Esophagus squamous epithelium (tissue), 5 donors: ENCODE measurements at regions not wholly inside any gene's neighbourhood (a gene's known extent, or its start where the extent isn't known, plus 50 kb on each side); places are given as distances from the start of the nearest gene placed in this dataset.

Experiments used
- DNase-seq: peaks from one replicate; lab custom pipeline; 2025; lab: John Stamatoyannopoulos, UW
- H3K27ac ChIP-seq, 4 donors: fragments of 200-600 bp; sonication (generic); one replicate each; pipeline ENCODE4 v1.5.1; 2016 to 2019; ENCODE audit warnings: mild to moderate bottlenecking in 1 of 4
- H3K27me3 ChIP-seq, 4 donors: fragments of 200-600 bp; sonication (generic); 1 replicate in 3 of 4; 2 replicates in 1 of 4; pipeline versions ENCODE4 v1.5.1 to v1.6.0; 2017 to 2021; ENCODE audit warnings: antibody characterized with exemption in 1 of 4
- H3K36me3 ChIP-seq, 3 donors: fragments of 200-600 bp; sonication (generic); one replicate each; pipeline ENCODE4 v1.5.1; 2016 to 2019
- H3K4me1 ChIP-seq, 3 donors: fragments of 200-600 bp; sonication (generic); one replicate each; pipeline ENCODE4 v1.5.1; 2017 to 2019
- H3K4me3 ChIP-seq, 4 donors: fragments of 200-600 bp; sonication (generic); 1 replicate in 3 of 4; 2 replicates in 1 of 4; pipeline ENCODE4 v1.5.1; 2016 to 2019; ENCODE audit warnings: mild to moderate bottlenecking in 2 of 4, moderate library complexity in 1 of 4
- H3K9me3 ChIP-seq, 3 donors: fragments of 200-600 bp; sonication (generic); one replicate each; pipeline ENCODE4 v1.5.1; 2016 to 2019
- POLR2A ChIP-seq, 4 donors: fragments of 450-650 bp; IDR thresholded peaks; one replicate each; pipeline ENCODE4 v1.6.1; 2017; ENCODE audit warnings: antibody characterized with exemption in 4 of 4, mild to moderate bottlenecking in 4 of 4, moderate library complexity in 3 of 4
- WGBS, 2 donors: methylation state at CpG; one replicate each; pipeline ENCODE4 v1.1.5; 2018; 5-methylcytosine and 5-hydroxymethylcytosine counted together
- intact Hi-C: fragments of 100-400 bp; cut with DNase I; formaldehyde crosslinking; loops from one replicate; pipeline ENCODE4 v1.15.0; 2022
- TF ChIP-seq, protein P1 (sequence below), 6 experiments: fragments of 450-650 bp in 4 of 6; fragments of 200-600 bp in 2 of 6; sonication (generic) in 2 of 6; IDR thresholded peaks; one replicate each; pipeline ENCODE4 v1.5.1; 2016 to 2019; ENCODE audit warnings: antibody characterized with exemption in 6 of 6, mild to moderate bottlenecking in 4 of 6, moderate library complexity in 4 of 6
- donor health status: DM: yes; HTN: yes; CAD: no.

DNA sequence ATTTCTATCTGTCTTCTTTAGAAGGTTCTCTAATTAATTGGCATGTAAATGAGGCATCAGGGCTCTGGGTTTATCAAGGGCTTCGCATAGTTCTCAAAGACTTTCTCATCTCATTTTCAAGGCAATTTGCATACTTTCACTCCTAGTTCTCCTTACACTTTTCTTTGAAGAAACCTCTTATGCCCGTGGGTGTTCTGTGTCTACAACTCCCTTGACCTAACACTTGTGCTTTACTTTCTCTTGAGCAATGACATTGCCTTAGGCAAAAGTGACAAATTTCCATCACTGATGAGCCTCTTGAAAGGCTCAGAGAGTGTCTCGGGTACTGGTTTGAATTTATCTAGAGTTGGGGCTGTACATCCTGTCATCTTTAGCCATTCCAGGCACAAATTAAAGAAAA, 74.7 kb upstream of the ITPRID1 start:
- Histone ChIP-seq H3K36me3 (no peaks in the 10 kb centered on the region), H3K27ac (no peak overlapping the region), H3K4me1 (no peaks in the 10 kb centered on the region), H3K27me3 (peaks cover 0 to 39% (median 0%) of the 10 kb centered on the region in 4 donors), H3K4me3 (no peak overlapping the region), H3K9me3 (no peaks in the 10 kb centered on the region)
- TF ChIP-seq, protein P1, sequence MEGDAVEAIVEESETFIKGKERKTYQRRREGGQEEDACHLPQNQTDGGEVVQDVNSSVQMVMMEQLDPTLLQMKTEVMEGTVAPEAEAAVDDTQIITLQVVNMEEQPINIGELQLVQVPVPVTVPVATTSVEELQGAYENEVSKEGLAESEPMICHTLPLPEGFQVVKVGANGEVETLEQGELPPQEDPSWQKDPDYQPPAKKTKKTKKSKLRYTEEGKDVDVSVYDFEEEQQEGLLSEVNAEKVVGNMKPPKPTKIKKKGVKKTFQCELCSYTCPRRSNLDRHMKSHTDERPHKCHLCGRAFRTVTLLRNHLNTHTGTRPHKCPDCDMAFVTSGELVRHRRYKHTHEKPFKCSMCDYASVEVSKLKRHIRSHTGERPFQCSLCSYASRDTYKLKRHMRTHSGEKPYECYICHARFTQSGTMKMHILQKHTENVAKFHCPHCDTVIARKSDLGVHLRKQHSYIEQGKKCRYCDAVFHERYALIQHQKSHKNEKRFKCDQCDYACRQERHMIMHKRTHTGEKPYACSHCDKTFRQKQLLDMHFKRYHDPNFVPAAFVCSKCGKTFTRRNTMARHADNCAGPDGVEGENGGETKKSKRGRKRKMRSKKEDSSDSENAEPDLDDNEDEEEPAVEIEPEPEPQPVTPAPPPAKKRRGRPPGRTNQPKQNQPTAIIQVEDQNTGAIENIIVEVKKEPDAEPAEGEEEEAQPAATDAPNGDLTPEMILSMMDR (IDR thresholded peaks at IDR 0.05), result no peak
- no peak for TF ChIP-seq POLR2A (IDR thresholded peaks at IDR 0.05)
- WGBS, 2 donors, result 50% methylated on average over 3 of the region's 3 CpGs
- intact Hi-C loops, result no loop called here
- DNase-seq, result no peak

DNA sequence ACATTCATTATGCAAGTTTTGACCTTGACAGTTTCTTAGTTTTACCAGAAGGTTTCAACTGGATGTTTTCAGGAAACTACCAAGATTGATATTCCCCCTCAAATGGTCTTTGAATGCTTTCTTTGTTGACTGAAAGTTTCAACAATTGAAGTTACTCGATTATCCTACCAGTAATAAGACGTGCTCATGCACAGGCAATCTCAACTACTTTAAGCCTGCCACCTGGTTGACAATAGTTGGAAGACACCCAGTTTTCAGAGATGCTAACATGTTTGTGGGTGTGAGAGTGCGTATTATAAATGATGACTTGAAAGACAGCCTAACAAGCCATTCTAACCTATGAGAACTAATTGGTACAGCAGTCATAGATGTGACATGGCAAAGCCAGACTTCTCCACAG, 73.4 kb upstream of the ITPRID1 start:
- 46 to 69% methylated on average over 3 of the region's 3 CpGs for WGBS, 2 donors
- Histone ChIP-seq H3K27me3 (peaks cover 0 to 31% (median 0%) of the 10 kb centered on the region in 4 donors), H3K4me1 (no peaks in the 10 kb centered on the region), H3K36me3 (no peaks in the 10 kb centered on the region), H3K4me3 (no peak overlapping the region), H3K27ac (no peak overlapping the region), H3K9me3 (no peaks in the 10 kb centered on the region)
- DNase-seq, result no peak
- TF ChIP-seq, protein P1 (IDR thresholded peaks at IDR 0.05), result no peak
- TF ChIP-seq POLR2A (IDR thresholded peaks at IDR 0.05), result no peak
- intact Hi-C loops, result loop anchor here (10.0 kb wide), 1 partner anchor 294 kb away; no protein-coding TSS in a partner anchor

DNA sequence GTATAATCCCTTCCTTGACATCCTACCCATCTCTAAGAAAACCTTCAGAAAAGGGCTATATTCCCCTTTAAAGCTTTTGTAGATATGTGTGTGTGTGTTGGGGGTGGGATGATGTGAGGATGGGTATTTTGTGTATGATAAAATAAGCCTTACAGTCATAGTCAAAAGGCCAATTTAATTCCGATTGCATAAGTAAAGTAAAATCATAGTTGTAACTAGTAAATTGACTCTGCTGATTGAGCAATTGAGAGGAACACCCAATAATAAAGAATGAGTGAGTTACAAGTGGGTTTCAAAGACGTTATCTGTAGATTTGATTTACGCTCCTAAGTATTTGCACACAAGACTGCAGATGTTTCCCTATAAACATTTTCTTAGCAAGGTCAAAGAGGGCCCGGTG, 71.3 kb upstream of the ITPRID1 start:
- 41 to 53% methylated on average over 4 of the region's 4 CpGs for WGBS, 2 donors
- Histone ChIP-seq H3K36me3 (no peaks in the 10 kb centered on the region), H3K27me3 (peaks cover 0 to 28% (median 0%) of the 10 kb centered on the region in 4 donors), H3K9me3 (no peaks in the 10 kb centered on the region), H3K27ac (no peak overlapping the region), H3K4me3 (no peak overlapping the region), H3K4me1 (no peaks in the 10 kb centered on the region)
- no peak for TF ChIP-seq POLR2A (IDR thresholded peaks at IDR 0.05)
- TF ChIP-seq, protein P1 (IDR thresholded peaks at IDR 0.05), result no peak
- intact Hi-C loops, result loop anchor here (10.0 kb wide), 1 partner anchor 292 kb away; no protein-coding TSS in a partner anchor
- no peak for DNase-seq

DNA sequence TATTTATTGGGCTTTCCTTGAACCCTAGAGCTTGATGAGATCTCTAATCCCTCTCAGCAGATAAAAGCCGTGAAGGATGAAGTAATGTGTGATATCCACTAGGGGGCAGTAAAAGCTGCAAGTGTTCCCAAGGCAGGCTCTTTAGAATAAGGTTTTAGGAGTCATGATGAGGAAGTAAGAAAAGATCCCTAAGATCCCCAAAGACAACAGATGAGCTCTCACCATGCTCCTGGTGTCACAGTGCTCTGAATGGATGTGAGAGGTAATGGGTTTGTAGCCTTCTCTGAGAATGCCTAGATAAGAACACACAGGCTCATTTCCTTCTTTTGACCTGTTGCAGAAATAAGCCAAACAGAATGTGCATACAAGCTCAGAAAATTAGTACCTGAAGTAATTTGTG, 70.4 kb upstream of the ITPRID1 start:
- intact Hi-C loops, result loop anchor here (10.0 kb wide), 1 partner anchor 291 kb away; no protein-coding TSS in a partner anchor
- Histone ChIP-seq H3K4me3 (no peak overlapping the region), H3K4me1 (no peaks in the 10 kb centered on the region), H3K9me3 (no peaks in the 10 kb centered on the region), H3K27me3 (peaks cover 0 to 27% (median 0%) of the 10 kb centered on the region in 4 donors), H3K36me3 (no peaks in the 10 kb centered on the region), H3K27ac (no peak overlapping the region)
- 0 to 13% methylated on average over 1 of the region's 1 CpG for WGBS, 2 donors
- TF ChIP-seq POLR2A (IDR thresholded peaks at IDR 0.05), result no peak
- TF ChIP-seq, protein P1 (IDR thresholded peaks at IDR 0.05), result peak; percentile 52 to 72 (median 68)
- DNase-seq, result no peak

DNA sequence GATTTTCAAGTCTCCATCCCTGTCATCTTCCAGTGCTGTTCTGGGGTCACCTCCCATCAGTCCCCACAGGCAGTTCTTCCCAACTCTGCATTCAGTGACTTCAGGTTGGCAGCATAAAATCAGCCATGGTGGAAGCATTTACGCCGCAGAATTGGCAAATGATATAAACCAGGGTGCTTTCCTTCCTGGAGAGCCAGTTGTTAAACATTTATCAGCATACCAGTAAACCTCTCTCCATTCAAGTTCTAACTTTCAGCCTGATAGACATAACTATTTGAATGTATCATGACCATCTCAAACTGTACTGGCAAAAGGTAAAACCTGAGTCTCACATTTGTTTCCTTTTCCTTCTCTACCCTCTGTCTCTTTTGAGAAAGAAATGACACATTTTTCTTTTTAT, 69.7 kb upstream of the ITPRID1 start:
- H3K27ac ChIP-seq, result no peak overlapping the region
- no peak overlapping the region for H3K4me3 ChIP-seq
- no peaks in the 10 kb centered on the region for H3K36me3 ChIP-seq
- DNase-seq, result no peak
- H3K4me1 ChIP-seq, result no peaks in the 10 kb centered on the region
- no peaks in the 10 kb centered on the region for H3K9me3 ChIP-seq
- peaks cover 0 to 19% (median 0%) of the 10 kb centered on the region in 4 donors for H3K27me3 ChIP-seq
- WGBS, 2 donors, result 43 to 65% methylated on average over 2 of the region's 2 CpGs
- intact Hi-C loops, result loop anchor here (10.0 kb wide), 1 partner anchor 291 kb away; no protein-coding TSS in a partner anchor
- TF ChIP-seq POLR2A (IDR thresholded peaks at IDR 0.05), result no peak
- TF ChIP-seq, protein P1 (IDR thresholded peaks at IDR 0.05), result no peak
